ENCODE measurements at regions not wholly inside any gene's neighbourhood (a gene's known extent, or its start where the extent isn't known, plus 50 kb on each side); places are given as distances from the start of the nearest gene placed in this dataset.

DNA sequence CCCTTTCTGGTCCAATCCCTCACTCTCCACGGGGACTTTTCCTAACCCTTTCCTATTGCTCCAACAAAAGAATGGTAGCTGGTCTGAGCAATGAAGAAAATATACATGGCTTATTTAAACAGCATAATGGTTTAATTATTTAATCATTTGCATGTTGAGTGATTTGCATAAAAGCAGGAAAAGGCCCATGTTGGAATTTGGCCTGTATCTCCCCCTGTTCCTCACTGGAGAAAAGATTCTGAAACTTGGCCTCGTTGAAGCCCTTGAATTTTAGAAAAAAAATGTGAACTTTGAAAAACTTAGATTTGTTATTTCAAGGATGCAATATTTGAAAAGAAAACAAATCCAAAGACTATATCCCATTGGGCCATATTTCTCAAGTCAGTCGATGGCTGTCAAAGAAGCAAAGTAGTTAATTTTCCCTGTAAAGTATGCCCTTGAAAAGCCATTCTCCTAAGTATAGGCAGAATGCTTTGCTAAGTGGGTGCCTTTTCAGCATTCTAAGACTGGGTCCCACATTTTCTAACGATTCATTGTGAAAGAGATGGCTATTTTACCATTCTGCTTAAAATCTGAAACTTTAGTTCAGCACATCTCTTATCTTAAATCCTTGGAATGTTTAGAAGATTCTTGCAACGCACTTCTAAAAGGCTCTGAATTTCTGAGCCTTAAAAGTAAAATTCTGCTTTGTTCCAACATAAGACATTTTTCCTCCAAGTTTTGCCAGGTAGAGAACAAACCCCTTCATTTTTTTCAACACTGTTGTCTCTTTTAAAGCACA is 428.8 kb downstream of the ARHGEF28 start:
- TF ChIP-seq EZH2phosphoT487 (IDR thresholded peaks at IDR 0.05; ENCODE audit: unreplicated experiment) (no peak), CREB1 (CRISPR knock-in tag; IDR thresholded peaks at IDR 0.05; ENCODE audit: low read depth) (no peak), EZH2 (IDR thresholded peaks at IDR 0.05; ENCODE audit: low read depth, unreplicated experiment) (no peak), POLR2AphosphoS5 (IDR thresholded peaks at IDR 0.05; ENCODE audit: low read depth) (no peak)
- TF ChIP-seq, protein P1, sequence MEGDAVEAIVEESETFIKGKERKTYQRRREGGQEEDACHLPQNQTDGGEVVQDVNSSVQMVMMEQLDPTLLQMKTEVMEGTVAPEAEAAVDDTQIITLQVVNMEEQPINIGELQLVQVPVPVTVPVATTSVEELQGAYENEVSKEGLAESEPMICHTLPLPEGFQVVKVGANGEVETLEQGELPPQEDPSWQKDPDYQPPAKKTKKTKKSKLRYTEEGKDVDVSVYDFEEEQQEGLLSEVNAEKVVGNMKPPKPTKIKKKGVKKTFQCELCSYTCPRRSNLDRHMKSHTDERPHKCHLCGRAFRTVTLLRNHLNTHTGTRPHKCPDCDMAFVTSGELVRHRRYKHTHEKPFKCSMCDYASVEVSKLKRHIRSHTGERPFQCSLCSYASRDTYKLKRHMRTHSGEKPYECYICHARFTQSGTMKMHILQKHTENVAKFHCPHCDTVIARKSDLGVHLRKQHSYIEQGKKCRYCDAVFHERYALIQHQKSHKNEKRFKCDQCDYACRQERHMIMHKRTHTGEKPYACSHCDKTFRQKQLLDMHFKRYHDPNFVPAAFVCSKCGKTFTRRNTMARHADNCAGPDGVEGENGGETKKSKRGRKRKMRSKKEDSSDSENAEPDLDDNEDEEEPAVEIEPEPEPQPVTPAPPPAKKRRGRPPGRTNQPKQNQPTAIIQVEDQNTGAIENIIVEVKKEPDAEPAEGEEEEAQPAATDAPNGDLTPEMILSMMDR (conservative IDR thresholded peaks at IDR 0.05; ENCODE audit: low read depth in 2 of 2): no peak

All from GM23338 (cell line).